Trophoblast cell (in vitro differentiated cells and primary cell): ENCODE measurements at regions not wholly inside any gene's neighbourhood (a gene's known extent, or its start where the extent isn't known, plus 50 kb on each side); places are given as distances from the start of the nearest gene placed in this dataset.

ENCODE experiments used
- DNase-seq, 2 donors: peaks; one replicate each; pipeline ENCODE4 v3.0.0-alpha.2; 2016
- H2AFZ ChIP-seq: 2 replicates; pipeline ENCODE4 v1.6.1; 2013; ENCODE audit warnings: low read length, moderate library complexity, mild to moderate bottlenecking; ENCODE audit not compliant: insufficient read depth, poor library complexity
- H2AK5ac ChIP-seq: 2 replicates; pipeline ENCODE4 v1.6.1; 2013; ENCODE audit warnings: mild to moderate bottlenecking, low read length
- H2BK120ac ChIP-seq: 2 replicates; pipeline ENCODE4 v1.6.1; 2013; ENCODE audit warnings: low read length, mild to moderate bottlenecking, moderate library complexity; ENCODE audit not compliant: insufficient read depth, poor library complexity
- H2BK12ac ChIP-seq: 2 replicates; pipeline ENCODE4 v1.6.1; 2013; ENCODE audit warnings: mild to moderate bottlenecking, low read length, moderate library complexity
- H2BK5ac ChIP-seq: 2 replicates; pipeline ENCODE4 v1.6.1; 2013; ENCODE audit warnings: low read length, low read depth, moderate library complexity, mild to moderate bottlenecking; ENCODE audit not compliant: poor library complexity
- H3K14ac ChIP-seq: 2 replicates; pipeline ENCODE4 v1.6.1; 2013; ENCODE audit warnings: mild to moderate bottlenecking, low read length
- H3K18ac ChIP-seq: 2 replicates; pipeline ENCODE4 v1.6.1; 2013; ENCODE audit warnings: mild to moderate bottlenecking, low read length
- H3K23ac ChIP-seq: 2 replicates; pipeline ENCODE4 v1.6.1; 2013; ENCODE audit warnings: low read length
- H3K27ac ChIP-seq: 2 replicates; pipeline ENCODE4 v1.5.1; 2013; ENCODE audit warnings: low read depth, mild to moderate bottlenecking, inconsistent platforms, low read length, moderate library complexity
- H3K27me3 ChIP-seq: 2 replicates; pipeline ENCODE4 v1.6.1; 2013; ENCODE audit warnings: inconsistent platforms, mild to moderate bottlenecking, low read length, moderate library complexity; ENCODE audit not compliant: insufficient read depth
- H3K36me3 ChIP-seq, 2 experiments: 1 replicate in 1 of 2; 2 replicates in 1 of 2; pipeline ENCODE4 v1.6.1; 2013; ENCODE audit warnings: low read length in 2 of 2, mild to moderate bottlenecking in 2 of 2, moderate library complexity in 1 of 2; ENCODE audit not compliant: insufficient read depth in 2 of 2, control insufficient read depth in 1 of 2
- H3K4ac ChIP-seq: 2 replicates; pipeline ENCODE4 v1.6.1; 2013; ENCODE audit warnings: low read depth, mild to moderate bottlenecking, low read length, moderate library complexity
- H3K4me1 ChIP-seq, 2 experiments: 1 replicate in 1 of 2; 2 replicates in 1 of 2; pipeline ENCODE4 v1.6.1; 2013; ENCODE audit warnings: low read length in 2 of 2, mild to moderate bottlenecking in 2 of 2, moderate library complexity in 1 of 2; ENCODE audit not compliant: insufficient read depth in 2 of 2, control insufficient read depth in 1 of 2
- H3K4me2 ChIP-seq: 2 replicates; pipeline ENCODE4 v1.6.1; 2013; ENCODE audit warnings: inconsistent platforms, mild to moderate bottlenecking, low read length, moderate library complexity
- H3K4me3 ChIP-seq: 2 replicates; pipeline ENCODE4 v1.5.1; 2013; ENCODE audit warnings: mild to moderate bottlenecking, low read depth, low read length, inconsistent platforms
- H3K79me1 ChIP-seq: one replicate; pipeline ENCODE4 v1.6.1; 2013; ENCODE audit warnings: low read length
- H3K79me2 ChIP-seq: 2 replicates; pipeline ENCODE4 v1.6.1; 2013; ENCODE audit warnings: low read length, mild to moderate bottlenecking; ENCODE audit not compliant: control insufficient read depth, insufficient read depth, poor library complexity
- H3K9ac ChIP-seq: 2 replicates; pipeline ENCODE4 v1.6.1; 2013; ENCODE audit warnings: mild to moderate bottlenecking, low read length
- H3K9me3 ChIP-seq: 2 replicates; pipeline ENCODE4 v1.6.1; 2013; ENCODE audit warnings: low read depth, mild to moderate bottlenecking, control low read depth, inconsistent platforms, low read length; ENCODE audit not compliant: insufficient read depth
- H4K12ac ChIP-seq: 2 replicates; pipeline ENCODE4 v1.6.1; 2013; ENCODE audit warnings: low read depth, mild to moderate bottlenecking, low read length, moderate library complexity
- H4K8ac ChIP-seq: 2 replicates; pipeline ENCODE4 v1.6.1; 2013; ENCODE audit warnings: low read depth, mild to moderate bottlenecking, low read length, moderate library complexity
- H4K91ac ChIP-seq: one replicate; pipeline ENCODE4 v1.6.1; 2013; ENCODE audit warnings: low read depth, mild to moderate bottlenecking, low read length, moderate library complexity
- WGBS: extraction: QIAGEN DNeasy Blood & Tissue Kit; methylation state at CpG from one replicate; pipeline ENCODE4 v1.1.7; 2013; ENCODE audit warnings: missing lambda C conversion rate; ENCODE audit not compliant: insufficient read length, insufficient coverage; ENCODE audit errors: extremely low coverage; 5-methylcytosine and 5-hydroxymethylcytosine counted together

DNA sequence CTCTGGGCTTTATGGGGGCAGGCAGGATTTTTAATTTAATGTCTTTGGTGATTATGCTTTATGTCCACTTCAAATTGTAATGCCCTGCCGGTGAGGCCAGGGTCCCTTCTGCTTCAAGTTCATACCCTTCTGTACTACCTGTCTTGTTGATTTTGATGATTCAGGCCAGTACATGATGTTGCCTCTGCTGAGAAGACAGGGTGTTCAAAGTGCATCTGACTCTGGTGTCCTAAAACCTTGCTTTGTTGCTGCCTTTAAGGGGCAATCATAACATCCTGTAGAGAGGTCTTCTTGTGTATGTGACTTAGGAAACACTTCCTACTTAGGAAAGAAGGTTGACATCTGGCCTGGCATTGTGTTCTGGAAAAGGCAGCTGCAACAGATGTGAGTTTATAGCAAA lies 113.2 kb downstream of the TMEM170B start:
- H3K23ac ChIP-seq = no peak overlapping the region
- no peak overlapping the region for H3K9ac ChIP-seq
- WGBS = no CpG with 5 or more reads among the region's 1 CpG
- peak overlapping the region; percentile 65 for H3K4ac ChIP-seq
- peak overlapping the region; percentile 89 for H4K91ac ChIP-seq
- DNase-seq = no peak
- H3K36me3 ChIP-seq = no peaks in the 10 kb centered on the region
- H3K18ac ChIP-seq = peak overlapping the region; percentile 57
- H4K12ac ChIP-seq = no peak overlapping the region
- H2BK12ac ChIP-seq = no peak overlapping the region
- peaks cover 38% of the 10 kb centered on the region for H3K79me1 ChIP-seq
- H3K9me3 ChIP-seq = peaks cover 3% of the 10 kb centered on the region
- H4K8ac ChIP-seq = peak overlapping the region; percentile 30
- H3K79me2 ChIP-seq = no peaks in the 10 kb centered on the region
- no peak overlapping the region for H2AFZ ChIP-seq
- H3K4me1 ChIP-seq = peaks cover 23 to 33% of the 10 kb centered on the region in 2 experiments
- H2BK120ac ChIP-seq = peak overlapping the region; percentile 74
- H3K27ac ChIP-seq = peak overlapping the region; percentile 95
- H3K4me2 ChIP-seq = peak overlapping the region; percentile 8
- peak overlapping the region; percentile 80 for H3K14ac ChIP-seq
- no peak overlapping the region for H3K4me3 ChIP-seq
- H2BK5ac ChIP-seq = peak overlapping the region; percentile 99
- H3K27me3 ChIP-seq = no peaks in the 10 kb centered on the region
- H2AK5ac ChIP-seq = peak overlapping the region; percentile 79

DNA sequence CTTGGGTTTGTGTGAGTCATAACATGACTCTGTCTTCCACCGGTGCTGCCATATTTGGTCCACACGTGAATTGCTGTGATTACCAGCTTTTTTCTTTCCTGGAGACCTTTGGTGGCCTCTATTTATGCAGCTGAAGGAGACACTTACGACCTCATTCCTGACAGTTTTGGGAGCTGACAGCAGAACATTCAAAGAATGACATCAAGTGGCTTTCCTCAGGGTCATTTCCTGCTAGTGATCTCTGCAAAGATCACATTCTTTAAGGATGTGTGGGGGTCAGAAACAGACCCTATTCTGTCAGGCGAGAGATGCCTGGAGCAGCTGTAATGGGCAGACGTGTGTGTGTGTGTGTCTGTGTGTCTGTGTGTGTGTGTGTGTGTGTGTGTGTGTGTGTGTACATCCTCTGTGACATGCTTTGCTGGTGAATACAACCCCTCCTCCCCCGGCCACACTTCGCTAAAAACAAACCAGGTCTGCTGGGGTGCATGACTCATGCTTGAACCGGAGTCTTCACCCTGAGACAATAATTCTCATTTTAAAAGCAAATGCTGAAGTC lies 115.6 kb downstream of the TMEM170B start:
- H3K79me2 ChIP-seq = no peaks in the 10 kb centered on the region
- peak overlapping the region; percentile 29 for H3K4me2 ChIP-seq
- H3K27me3 ChIP-seq = no peaks in the 10 kb centered on the region
- H3K4me3 ChIP-seq = no peak overlapping the region
- WGBS = no CpG with 5 or more reads among the region's 8 CpGs
- H3K79me1 ChIP-seq = peaks cover 36% of the 10 kb centered on the region
- H3K23ac ChIP-seq = no peak overlapping the region
- no peak overlapping the region for H3K4ac ChIP-seq
- no peak overlapping the region for H2BK120ac ChIP-seq
- H3K36me3 ChIP-seq = no peaks in the 10 kb centered on the region
- H3K27ac ChIP-seq = peak overlapping the region; percentile 83
- no peak overlapping the region for H4K8ac ChIP-seq
- no peak overlapping the region for H2BK12ac ChIP-seq
- H3K4me1 ChIP-seq = peaks cover 23 to 35% of the 10 kb centered on the region in 2 experiments
- DNase-seq = peak; percentile 81 to 84
- no peak overlapping the region for H4K12ac ChIP-seq
- H2AK5ac ChIP-seq = no peak overlapping the region
- peak overlapping the region; percentile 69 for H4K91ac ChIP-seq
- H3K18ac ChIP-seq = no peak overlapping the region
- no peak overlapping the region for H3K14ac ChIP-seq
- peaks cover 3% of the 10 kb centered on the region for H3K9me3 ChIP-seq
- no peak overlapping the region for H2AFZ ChIP-seq
- H2BK5ac ChIP-seq = peak overlapping the region; percentile 79
- no peak overlapping the region for H3K9ac ChIP-seq

DNA sequence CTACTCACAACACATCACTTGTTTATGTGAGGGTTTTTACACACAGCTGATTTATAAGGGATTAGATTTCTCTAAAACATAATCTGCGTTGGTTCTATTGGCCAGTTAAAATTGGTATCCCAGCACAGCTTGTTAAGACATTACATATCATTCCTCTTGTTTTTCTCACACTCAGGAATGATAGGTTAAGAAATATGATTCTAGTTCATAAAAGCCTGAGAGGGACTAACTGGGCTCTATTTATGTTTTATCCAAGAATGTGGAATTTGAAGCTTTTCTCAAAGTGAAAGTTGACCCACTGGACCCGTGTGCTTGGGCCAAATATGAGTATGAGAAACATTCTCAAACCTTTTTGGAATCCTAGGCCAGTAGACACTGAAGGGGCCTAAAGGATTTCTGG lies 117.3 kb downstream of the TMEM170B start:
- Histone ChIP-seq H4K8ac (no peak overlapping the region), H3K27ac (no peak overlapping the region), H3K23ac (no peak overlapping the region), H4K91ac (peak overlapping the region; percentile 82), H3K4me1 (peaks cover 23 to 31% of the 10 kb centered on the region in 2 experiments), H3K4me3 (no peak overlapping the region), H3K14ac (no peak overlapping the region), H3K9me3 (no peaks in the 10 kb centered on the region), H2BK5ac (no peak overlapping the region), H4K12ac (no peak overlapping the region), H3K18ac (no peak overlapping the region), H3K4ac (no peak overlapping the region), H3K27me3 (no peaks in the 10 kb centered on the region), H2AK5ac (peak overlapping the region; percentile 65), H2AFZ (no peak overlapping the region), H3K79me1 (peaks cover 33% of the 10 kb centered on the region), H3K79me2 (no peaks in the 10 kb centered on the region), H2BK12ac (no peak overlapping the region), H3K4me2 (peak overlapping the region; percentile 3), H2BK120ac (peak overlapping the region; percentile 78), H3K9ac (no peak overlapping the region), H3K36me3 (no peaks in the 10 kb centered on the region)
- WGBS = no CpG with 5 or more reads among the region's 2 CpGs
- peak; percentile 46 to 80 for DNase-seq

DNA sequence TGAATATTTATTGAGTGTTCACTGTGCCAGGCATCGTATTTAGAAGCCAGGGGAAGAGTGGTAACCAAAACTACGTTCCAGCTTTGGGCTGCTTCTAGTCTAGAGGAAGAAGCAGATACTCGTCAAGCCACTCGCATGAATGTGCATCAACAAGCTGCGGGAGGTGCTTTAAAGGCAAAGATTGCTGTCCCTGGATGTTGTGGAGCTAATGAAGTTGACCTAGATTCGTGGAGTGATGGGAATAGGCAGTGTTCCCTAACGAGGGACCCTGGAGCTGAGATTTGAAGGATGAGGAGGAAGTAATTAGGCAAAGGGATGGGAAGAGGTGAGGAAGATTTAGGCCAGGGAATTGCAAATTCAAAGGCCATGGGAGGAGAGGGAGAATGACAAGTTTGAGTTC lies 118.9 kb downstream of the TMEM170B start:
- no peak overlapping the region for H2AFZ ChIP-seq
- no peak overlapping the region for H2AK5ac ChIP-seq
- WGBS = no CpG with 5 or more reads among the region's 7 CpGs
- H3K9me3 ChIP-seq = no peaks in the 10 kb centered on the region
- peaks cover 24% of the 10 kb centered on the region for H3K79me1 ChIP-seq
- H2BK12ac ChIP-seq = peak overlapping the region; percentile 51
- no peak overlapping the region for H4K8ac ChIP-seq
- H3K14ac ChIP-seq = no peak overlapping the region
- no peak overlapping the region for H3K4ac ChIP-seq
- no peak overlapping the region for H3K4me3 ChIP-seq
- no peaks in the 10 kb centered on the region for H3K27me3 ChIP-seq
- no peak overlapping the region for H4K91ac ChIP-seq
- H3K36me3 ChIP-seq = no peaks in the 10 kb centered on the region
- H3K27ac ChIP-seq = no peak overlapping the region
- H3K4me1 ChIP-seq = peaks cover 16 to 22% of the 10 kb centered on the region in 2 experiments
- H3K79me2 ChIP-seq = no peaks in the 10 kb centered on the region
- no peak overlapping the region for H3K4me2 ChIP-seq
- no peak overlapping the region for H3K9ac ChIP-seq
- H4K12ac ChIP-seq = no peak overlapping the region
- no peak overlapping the region for H3K18ac ChIP-seq
- DNase-seq = no peak
- H2BK5ac ChIP-seq = no peak overlapping the region
- no peak overlapping the region for H2BK120ac ChIP-seq
- H3K23ac ChIP-seq = no peak overlapping the region
